ENCODE measurements at regions not wholly inside any gene's neighbourhood (a gene's known extent, or its start where the extent isn't known, plus 50 kb on each side); places are given as distances from the start of the nearest gene placed in this dataset.

GRCh38 chr5:29654954-29655353 lies 1538.5 kb upstream of the CDH6 start (continued):
- TF ChIP-seq, protein P1, sequence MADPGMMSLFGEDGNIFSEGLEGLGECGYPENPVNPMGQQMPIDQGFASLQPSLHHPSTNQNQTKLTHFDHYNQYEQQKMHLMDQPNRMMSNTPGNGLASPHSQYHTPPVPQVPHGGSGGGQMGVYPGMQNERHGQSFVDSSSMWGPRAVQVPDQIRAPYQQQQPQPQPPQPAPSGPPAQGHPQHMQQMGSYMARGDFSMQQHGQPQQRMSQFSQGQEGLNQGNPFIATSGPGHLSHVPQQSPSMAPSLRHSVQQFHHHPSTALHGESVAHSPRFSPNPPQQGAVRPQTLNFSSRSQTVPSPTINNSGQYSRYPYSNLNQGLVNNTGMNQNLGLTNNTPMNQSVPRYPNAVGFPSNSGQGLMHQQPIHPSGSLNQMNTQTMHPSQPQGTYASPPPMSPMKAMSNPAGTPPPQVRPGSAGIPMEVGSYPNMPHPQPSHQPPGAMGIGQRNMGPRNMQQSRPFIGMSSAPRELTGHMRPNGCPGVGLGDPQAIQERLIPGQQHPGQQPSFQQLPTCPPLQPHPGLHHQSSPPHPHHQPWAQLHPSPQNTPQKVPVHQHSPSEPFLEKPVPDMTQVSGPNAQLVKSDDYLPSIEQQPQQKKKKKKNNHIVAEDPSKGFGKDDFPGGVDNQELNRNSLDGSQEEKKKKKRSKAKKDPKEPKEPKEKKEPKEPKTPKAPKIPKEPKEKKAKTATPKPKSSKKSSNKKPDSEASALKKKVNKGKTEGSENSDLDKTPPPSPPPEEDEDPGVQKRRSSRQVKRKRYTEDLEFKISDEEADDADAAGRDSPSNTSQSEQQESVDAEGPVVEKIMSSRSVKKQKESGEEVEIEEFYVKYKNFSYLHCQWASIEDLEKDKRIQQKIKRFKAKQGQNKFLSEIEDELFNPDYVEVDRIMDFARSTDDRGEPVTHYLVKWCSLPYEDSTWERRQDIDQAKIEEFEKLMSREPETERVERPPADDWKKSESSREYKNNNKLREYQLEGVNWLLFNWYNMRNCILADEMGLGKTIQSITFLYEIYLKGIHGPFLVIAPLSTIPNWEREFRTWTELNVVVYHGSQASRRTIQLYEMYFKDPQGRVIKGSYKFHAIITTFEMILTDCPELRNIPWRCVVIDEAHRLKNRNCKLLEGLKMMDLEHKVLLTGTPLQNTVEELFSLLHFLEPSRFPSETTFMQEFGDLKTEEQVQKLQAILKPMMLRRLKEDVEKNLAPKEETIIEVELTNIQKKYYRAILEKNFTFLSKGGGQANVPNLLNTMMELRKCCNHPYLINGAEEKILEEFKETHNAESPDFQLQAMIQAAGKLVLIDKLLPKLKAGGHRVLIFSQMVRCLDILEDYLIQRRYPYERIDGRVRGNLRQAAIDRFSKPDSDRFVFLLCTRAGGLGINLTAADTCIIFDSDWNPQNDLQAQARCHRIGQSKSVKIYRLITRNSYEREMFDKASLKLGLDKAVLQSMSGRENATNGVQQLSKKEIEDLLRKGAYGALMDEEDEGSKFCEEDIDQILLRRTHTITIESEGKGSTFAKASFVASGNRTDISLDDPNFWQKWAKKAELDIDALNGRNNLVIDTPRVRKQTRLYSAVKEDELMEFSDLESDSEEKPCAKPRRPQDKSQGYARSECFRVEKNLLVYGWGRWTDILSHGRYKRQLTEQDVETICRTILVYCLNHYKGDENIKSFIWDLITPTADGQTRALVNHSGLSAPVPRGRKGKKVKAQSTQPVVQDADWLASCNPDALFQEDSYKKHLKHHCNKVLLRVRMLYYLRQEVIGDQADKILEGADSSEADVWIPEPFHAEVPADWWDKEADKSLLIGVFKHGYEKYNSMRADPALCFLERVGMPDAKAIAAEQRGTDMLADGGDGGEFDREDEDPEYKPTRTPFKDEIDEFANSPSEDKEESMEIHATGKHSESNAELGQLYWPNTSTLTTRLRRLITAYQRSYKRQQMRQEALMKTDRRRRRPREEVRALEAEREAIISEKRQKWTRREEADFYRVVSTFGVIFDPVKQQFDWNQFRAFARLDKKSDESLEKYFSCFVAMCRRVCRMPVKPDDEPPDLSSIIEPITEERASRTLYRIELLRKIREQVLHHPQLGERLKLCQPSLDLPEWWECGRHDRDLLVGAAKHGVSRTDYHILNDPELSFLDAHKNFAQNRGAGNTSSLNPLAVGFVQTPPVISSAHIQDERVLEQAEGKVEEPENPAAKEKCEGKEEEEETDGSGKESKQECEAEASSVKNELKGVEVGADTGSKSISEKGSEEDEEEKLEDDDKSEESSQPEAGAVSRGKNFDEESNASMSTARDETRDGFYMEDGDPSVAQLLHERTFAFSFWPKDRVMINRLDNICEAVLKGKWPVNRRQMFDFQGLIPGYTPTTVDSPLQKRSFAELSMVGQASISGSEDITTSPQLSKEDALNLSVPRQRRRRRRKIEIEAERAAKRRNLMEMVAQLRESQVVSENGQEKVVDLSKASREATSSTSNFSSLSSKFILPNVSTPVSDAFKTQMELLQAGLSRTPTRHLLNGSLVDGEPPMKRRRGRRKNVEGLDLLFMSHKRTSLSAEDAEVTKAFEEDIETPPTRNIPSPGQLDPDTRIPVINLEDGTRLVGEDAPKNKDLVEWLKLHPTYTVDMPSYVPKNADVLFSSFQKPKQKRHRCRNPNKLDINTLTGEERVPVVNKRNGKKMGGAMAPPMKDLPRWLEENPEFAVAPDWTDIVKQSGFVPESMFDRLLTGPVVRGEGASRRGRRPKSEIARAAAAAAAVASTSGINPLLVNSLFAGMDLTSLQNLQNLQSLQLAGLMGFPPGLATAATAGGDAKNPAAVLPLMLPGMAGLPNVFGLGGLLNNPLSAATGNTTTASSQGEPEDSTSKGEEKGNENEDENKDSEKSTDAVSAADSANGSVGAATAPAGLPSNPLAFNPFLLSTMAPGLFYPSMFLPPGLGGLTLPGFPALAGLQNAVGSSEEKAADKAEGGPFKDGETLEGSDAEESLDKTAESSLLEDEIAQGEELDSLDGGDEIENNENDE (IDR thresholded peaks at IDR 0.05; ENCODE audit: insufficient replicate concordance, low read length) = no peak
- TF ChIP-seq SP1 (IDR thresholded peaks at IDR 0.05; ENCODE audit: low read depth, low read length) (no peak), BACH1 (IDR thresholded peaks at IDR 0.05; ENCODE audit: low read length) (no peak)

Data from H1 (cell line).